Panc1 (cell line): ENCODE measurements at regions not wholly inside any gene's neighbourhood (a gene's known extent, or its start where the extent isn't known, plus 50 kb on each side); places are given as distances from the start of the nearest gene placed in this dataset.

Experiments used
- ATAC-seq: fragments of 200-7000 bp; cut with Tn5 transposase; 2 replicates; pipeline ENCODE4 v1.9.1; 2020; ENCODE audit warnings: mild to moderate bottlenecking, moderate library complexity
- BruUV-seq: library from RNA; stranded (reverse); fragments of 400-500 nt; replicated peaks from 2 replicates; lab custom pipeline; 2021; lab: Mats Ljungman, UMichigan
- CTCF ChIA-PET: fragments of 300-600 bp; sonication (Branson Sonifier 250); formaldehyde crosslinking; loops from one replicate; lab custom pipeline; 2022; ENCODE audit warnings: antibody characterized with exemption; lab: Charles Lee
- POLR2A ChIA-PET: fragments of 300-600 bp; sonication (Branson Sonifier 250); formaldehyde crosslinking; loops from one replicate; lab custom pipeline; 2022; ENCODE audit warnings: antibody characterized with exemption; lab: Charles Lee
- DNase-seq: peaks from one replicate; pipeline ENCODE4 v3.0.0-alpha.2; 2010; ENCODE audit warnings: low read depth, low spot score
- H3K27ac ChIP-seq: 2 replicates; pipeline ENCODE4 v1.5.1; 2011; ENCODE audit warnings: mild to moderate bottlenecking, low read length, inconsistent platforms
- H3K27me3 ChIP-seq: fragments of 200-500 bp; sonication (Bioruptor generic); 2 replicates; pipeline ENCODE4 v1.6.0; 2014; ENCODE audit warnings: low read length, inconsistent platforms; ENCODE audit not compliant: control insufficient read depth, insufficient read depth
- H3K36me3 ChIP-seq: fragments of 200-500 bp; sonication (Bioruptor generic); 2 replicates; pipeline ENCODE4 v1.5.1; 2014; ENCODE audit warnings: inconsistent platforms, mild to moderate bottlenecking, low read length, moderate library complexity; ENCODE audit not compliant: control insufficient read depth, insufficient read depth
- H3K4me1 ChIP-seq: 2 replicates; pipeline ENCODE4 v1.5.1; 2011; ENCODE audit warnings: inconsistent platforms, mild to moderate bottlenecking, low read length, moderate library complexity; ENCODE audit not compliant: control insufficient read depth, insufficient read depth
- H3K4me3 ChIP-seq, 2 experiments: 2 replicates each; pipeline ENCODE4 v1.5.1; 2011 to 2012; ENCODE audit warnings: low read depth in 2 of 2, low read length in 2 of 2, mild to moderate bottlenecking in 2 of 2, inconsistent platforms in 1 of 2, moderate library complexity in 1 of 2
- H3K9me3 ChIP-seq: fragments of 200-500 bp; sonication (Bioruptor generic); 2 replicates; pipeline ENCODE4 v1.5.1; 2014; ENCODE audit warnings: low read depth, mild to moderate bottlenecking, inconsistent platforms, low read length, moderate library complexity; ENCODE audit not compliant: control insufficient read depth, insufficient read depth
- CTCF ChIP-seq: fragments of 450-650 bp; IDR thresholded peaks from 2 replicates; pipeline ENCODE4 v1.5.1; 2017; ENCODE audit warnings: mild to moderate bottlenecking
- POLR2AphosphoS5 ChIP-seq: IDR thresholded peaks from 2 replicates; pipeline ENCODE4 v1.6.1; 2012; ENCODE audit warnings: mild to moderate bottlenecking, low read depth, low read length, moderate library complexity
- SIN3A ChIP-seq: IDR thresholded peaks from 2 replicates; pipeline ENCODE4 v1.6.1; 2012; ENCODE audit warnings: low read depth, mild to moderate bottlenecking, low read length, moderate library complexity, borderline replicate concordance; ENCODE audit not compliant: insufficient read depth
- TCF7L2 ChIP-seq: IDR thresholded peaks from 2 replicates; pipeline ENCODE4 v1.6.1; 2011; ENCODE audit warnings: mild to moderate bottlenecking, low read depth, low read length, inconsistent platforms
- in situ Hi-C: cut with HindIII; loops from 2 replicates; pipeline ENCODE4 v1.10.0; 2016; ENCODE audit warnings: low sequenced_read_pairs, low pct_unique_long_range_greater_than_20kb
- intact Hi-C: fragments of 100-400 bp; cut with micrococcal nuclease; formaldehyde crosslinking; loops from one replicate; pipeline ENCODE4 v1.10.0; 2022; ENCODE audit not compliant: unreplicated experiment
- TF ChIP-seq, protein P1 (sequence below), 2 experiments: IDR thresholded peaks; 2 replicates each; pipeline ENCODE4 v1.6.1; 2011 to 2012; ENCODE audit warnings: low read depth in 2 of 2, control low read depth in 1 of 2, low read length in 1 of 2, mild to moderate bottlenecking in 1 of 2, moderate library complexity in 1 of 2; ENCODE audit not compliant: insufficient read depth in 1 of 2

DNA sequence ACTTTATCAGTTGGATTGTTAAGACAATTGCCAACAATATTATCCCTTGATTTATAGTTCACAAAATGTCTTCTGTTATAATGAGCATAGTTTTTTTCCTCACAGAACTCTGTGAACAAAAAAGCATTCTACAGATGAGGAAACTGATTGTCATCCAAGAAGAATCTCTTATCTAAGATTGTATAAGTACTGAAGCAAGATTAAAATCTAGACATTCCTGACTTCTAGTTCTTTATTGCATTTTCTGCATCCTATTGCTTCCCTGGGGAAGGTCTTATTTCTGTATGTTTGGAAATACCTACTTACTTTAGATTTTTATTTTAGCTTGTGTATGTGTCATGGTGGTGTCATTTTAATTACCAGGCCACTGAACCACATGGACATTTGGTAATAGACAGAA is 884.9 kb upstream of the WWC1 start:
- no peaks in the 10 kb centered on the region for H3K36me3 ChIP-seq
- ChIA-PET CTCF (no interaction called here), POLR2A (no interaction called here)
- H3K27me3 ChIP-seq = no peaks in the 10 kb centered on the region
- no peak overlapping the region for H3K27ac ChIP-seq
- no peaks in the 10 kb centered on the region for H3K9me3 ChIP-seq
- in situ Hi-C loops = no loop called here
- ATAC-seq = no peak
- TF ChIP-seq POLR2AphosphoS5 (no peak), CTCF (no peak), TCF7L2 (no peak), SIN3A (no peak)
- TF ChIP-seq, protein P1, sequence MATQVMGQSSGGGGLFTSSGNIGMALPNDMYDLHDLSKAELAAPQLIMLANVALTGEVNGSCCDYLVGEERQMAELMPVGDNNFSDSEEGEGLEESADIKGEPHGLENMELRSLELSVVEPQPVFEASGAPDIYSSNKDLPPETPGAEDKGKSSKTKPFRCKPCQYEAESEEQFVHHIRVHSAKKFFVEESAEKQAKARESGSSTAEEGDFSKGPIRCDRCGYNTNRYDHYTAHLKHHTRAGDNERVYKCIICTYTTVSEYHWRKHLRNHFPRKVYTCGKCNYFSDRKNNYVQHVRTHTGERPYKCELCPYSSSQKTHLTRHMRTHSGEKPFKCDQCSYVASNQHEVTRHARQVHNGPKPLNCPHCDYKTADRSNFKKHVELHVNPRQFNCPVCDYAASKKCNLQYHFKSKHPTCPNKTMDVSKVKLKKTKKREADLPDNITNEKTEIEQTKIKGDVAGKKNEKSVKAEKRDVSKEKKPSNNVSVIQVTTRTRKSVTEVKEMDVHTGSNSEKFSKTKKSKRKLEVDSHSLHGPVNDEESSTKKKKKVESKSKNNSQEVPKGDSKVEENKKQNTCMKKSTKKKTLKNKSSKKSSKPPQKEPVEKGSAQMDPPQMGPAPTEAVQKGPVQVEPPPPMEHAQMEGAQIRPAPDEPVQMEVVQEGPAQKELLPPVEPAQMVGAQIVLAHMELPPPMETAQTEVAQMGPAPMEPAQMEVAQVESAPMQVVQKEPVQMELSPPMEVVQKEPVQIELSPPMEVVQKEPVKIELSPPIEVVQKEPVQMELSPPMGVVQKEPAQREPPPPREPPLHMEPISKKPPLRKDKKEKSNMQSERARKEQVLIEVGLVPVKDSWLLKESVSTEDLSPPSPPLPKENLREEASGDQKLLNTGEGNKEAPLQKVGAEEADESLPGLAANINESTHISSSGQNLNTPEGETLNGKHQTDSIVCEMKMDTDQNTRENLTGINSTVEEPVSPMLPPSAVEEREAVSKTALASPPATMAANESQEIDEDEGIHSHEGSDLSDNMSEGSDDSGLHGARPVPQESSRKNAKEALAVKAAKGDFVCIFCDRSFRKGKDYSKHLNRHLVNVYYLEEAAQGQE (IDR thresholded peaks at IDR 0.05; ENCODE audit: insufficient read depth in 1 of 2, low read depth in 2 of 2, low read length in 1 of 2) = no peak
- no peak for DNase-seq
- no peak overlapping the region for H3K4me3 ChIP-seq
- H3K4me1 ChIP-seq = no peaks in the 10 kb centered on the region
- BruUV-seq = no TSS peak
- intact Hi-C loops = no loop called here

DNA sequence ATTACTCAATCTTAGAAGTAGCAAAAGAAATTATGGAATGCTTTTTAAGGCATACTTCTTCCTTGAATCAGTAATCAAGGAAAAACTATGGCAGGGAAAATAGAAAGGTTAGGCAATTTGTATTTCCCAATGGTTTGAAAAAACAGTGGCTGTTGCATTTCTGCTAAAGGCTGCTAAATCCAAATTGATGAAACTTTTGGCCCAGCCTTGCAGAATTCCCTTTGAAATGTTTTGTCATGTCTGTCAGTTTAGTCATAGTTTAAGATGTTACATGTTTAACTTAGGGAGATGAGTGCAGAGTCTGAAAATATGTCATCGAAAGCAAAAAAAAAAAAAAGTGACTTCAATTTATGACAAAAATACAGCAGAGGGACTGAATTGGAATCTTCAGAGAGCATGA is 878.9 kb upstream of the WWC1 start:
- H3K36me3 ChIP-seq = no peaks in the 10 kb centered on the region
- intact Hi-C loops (no loop called here), in situ Hi-C loops (no loop called here)
- no peaks in the 10 kb centered on the region for H3K9me3 ChIP-seq
- no peak overlapping the region for H3K4me3 ChIP-seq
- H3K4me1 ChIP-seq = no peaks in the 10 kb centered on the region
- no peak overlapping the region for H3K27ac ChIP-seq
- no peak for ATAC-seq
- BruUV-seq = no TSS peak
- H3K27me3 ChIP-seq = no peaks in the 10 kb centered on the region
- TF ChIP-seq, protein P1 (IDR thresholded peaks at IDR 0.05; ENCODE audit: insufficient read depth in 1 of 2, low read depth in 2 of 2, low read length in 1 of 2) = no peak
- TF ChIP-seq POLR2AphosphoS5 (no peak), CTCF (no peak), TCF7L2 (no peak), SIN3A (no peak)
- POLR2A ChIA-PET = no interaction called here
- no peak for DNase-seq
- CTCF ChIA-PET = no interaction called here
